GM21390 (cell line): ENCODE measurements at regions not wholly inside any gene's neighbourhood (a gene's known extent, or its start where the extent isn't known, plus 50 kb on each side); places are given as distances from the start of the nearest gene placed in this dataset.
A peak's percentile ranks its signal among the peaks of the same experiment; 100 is the strongest.
"Not testable (repeated sequence)": the region's sequence is repeated elsewhere in the genome, so short reads cannot be mapped to it uniquely, and the experiment has no call there.

ENCODE experiments used
- ATAC-seq: cut with Tn5 transposase; IDR thresholded peaks from one replicate; pipeline ENCODE4 v1.9.1; 2021; ENCODE audit not compliant: unreplicated experiment

DNA sequence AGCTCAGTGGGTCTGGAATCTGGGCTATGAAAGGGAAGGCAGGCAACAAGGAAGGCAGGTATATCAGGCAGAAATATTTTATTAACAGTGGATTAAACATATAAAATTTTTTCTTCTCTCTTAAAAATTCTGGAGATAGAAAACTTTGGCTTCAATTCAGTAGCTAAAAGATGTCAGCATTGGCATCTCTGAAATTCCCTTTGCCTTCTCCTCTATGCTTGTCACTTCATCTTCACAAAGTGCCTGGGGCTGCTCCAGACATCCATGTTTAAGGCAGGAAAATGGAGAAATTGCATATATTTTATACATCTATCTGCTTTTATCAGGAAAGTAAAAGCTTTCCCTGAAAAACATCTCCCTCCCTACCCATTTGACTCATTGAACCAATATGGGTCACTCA, 894.1 kb upstream of the API5 start:
- ATAC-seq: no peak

DNA sequence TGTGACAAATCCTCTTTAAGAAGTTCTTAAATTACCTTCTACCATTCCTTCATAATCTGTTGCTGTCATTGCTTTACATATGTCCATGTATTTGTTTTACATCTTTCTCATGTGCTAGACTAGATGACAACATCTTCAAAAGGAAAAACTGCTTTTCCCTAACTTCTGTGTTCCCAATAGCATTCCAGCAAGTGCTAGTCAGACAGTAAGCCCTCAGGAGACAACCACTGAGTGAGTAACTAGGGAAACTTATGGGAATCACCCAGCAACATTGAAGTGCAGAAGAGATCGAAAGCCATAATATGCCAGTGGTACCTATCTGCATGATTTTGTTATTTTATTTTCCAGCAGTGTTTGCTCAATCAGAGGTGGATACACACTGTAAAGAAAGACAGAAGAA, 889.7 kb upstream of the API5 start:
- no peak for ATAC-seq

DNA sequence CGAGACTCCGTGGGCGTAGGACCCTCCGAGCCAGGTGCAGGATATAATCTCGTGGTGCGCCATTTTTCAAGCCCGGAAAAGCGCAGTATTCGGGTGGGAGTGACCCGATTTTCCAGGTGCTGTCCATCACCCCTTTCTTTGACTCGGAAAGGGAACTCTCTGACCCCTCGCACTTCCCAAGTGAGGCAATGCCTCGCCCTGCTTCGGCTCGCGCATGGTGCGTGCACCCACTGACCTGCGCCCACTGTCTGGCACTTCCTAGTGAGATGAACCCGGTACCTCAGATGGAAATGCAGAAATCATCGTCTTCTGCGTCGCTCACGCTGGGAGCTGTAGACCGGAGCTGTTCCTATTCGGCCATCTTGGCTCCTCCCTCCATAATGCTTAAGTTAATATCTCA, 876.9 kb upstream of the API5 start:
- ATAC-seq: not testable (repeated sequence)

GRCh38 chr11:42444406-42444805, 867.4 kb upstream of the API5 start:
- no peak for ATAC-seq

DNA sequence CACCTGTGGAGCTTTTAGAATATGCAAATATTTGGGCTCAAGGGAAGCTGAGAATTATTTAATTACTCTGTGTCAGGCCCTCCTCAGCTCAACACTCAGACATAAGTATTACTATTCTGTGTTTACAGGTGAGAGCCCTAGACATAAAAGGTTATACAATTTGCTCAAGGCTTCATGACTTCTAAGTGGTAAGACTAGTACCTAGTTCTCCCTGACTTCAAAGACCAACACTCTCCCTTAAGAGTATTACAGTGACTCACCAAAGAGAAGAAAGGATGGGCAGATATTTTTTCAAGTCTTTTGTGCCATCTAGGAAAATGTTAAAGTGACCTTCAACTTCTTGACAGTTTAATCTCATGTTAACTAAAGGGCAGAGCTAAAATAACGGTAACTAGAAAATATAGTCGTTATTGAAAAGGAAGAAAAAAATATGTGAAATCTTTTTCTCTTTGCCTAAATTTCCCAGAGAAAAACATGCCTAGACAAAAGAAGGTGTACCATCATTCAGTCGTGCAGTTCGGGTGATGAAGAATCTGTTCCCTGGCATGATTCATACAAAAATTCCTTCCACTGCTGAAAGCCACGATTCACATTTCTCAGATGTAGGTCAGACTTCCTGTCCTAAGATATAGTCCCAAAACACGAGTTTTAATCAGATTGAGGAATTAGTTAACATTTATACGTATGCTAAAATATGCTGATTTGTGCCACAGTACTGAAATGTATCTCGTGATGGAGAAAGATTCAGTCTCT, 849.1 kb upstream of the API5 start:
- ATAC-seq: no peak

DNA sequence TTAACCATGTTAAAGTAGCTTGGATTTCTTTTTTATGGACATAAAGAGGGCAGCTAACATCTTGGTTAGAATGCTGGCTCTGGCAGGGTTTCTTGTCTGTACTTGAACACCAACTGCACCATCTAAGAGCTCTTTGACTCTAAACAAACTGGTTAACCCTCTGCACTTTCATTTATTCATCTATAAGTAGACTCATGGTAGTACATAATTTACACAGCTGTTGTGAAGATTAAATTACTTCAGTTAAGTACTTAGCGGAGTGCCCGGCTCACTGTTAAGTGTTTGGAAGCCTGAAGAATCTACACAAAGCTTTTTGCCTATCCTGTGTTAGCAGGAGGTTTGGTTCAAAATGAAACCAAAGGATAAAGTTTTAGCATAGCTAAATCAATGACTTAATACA, 846.2 kb upstream of the API5 start:
- ATAC-seq: no peak

DNA sequence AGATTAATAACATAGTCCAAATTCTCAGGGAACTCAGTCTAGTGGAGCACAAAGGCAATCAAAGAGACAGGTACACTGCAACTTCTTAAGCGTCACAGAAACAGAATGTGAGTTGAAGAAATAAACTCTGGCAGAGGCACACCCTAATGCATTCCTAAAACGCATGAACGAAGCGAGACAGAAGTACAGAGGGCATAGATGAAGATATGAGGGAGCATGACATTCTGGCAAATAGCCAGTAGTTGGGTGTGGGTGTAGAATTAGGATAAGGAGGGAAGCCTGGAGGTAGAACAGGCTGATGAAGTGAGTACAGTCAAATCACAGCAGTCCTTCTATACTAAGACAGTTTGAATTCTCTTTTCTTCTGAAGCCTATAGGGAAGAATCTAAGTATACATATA, 838.7 kb upstream of the API5 start:
- no peak for ATAC-seq

DNA sequence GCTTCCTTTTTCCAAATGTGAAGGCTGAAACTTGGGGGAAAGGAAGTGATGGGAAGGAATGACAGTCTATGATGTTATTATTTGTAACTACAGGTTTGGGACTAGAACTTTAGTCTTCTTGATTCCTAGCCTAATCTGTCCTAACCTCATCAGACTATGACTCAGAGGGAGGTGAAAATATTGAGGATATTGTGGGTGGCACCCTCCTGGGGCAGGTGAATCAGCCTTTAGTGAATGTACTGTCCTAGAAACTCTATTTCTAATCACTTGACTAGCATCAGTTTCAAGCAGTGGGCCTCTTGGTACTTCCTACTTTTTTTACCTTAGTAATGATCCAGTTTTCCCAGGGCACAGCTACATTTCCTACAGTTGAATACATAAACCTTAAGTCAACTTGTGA, 829.0 kb upstream of the API5 start:
- ATAC-seq: no peak

- ATAC-seq: no peak
These were observed 821.3 kb upstream of the API5 start for GRCh38 chr11:42490506-42490905.

GRCh38 chr11:42494459-42494858, 817.3 kb upstream of the API5 start:
- ATAC-seq: no peak

- ATAC-seq: no peak
These were observed 812.8 kb upstream of the API5 start for GRCh38 chr11:42498971-42499370.

DNA sequence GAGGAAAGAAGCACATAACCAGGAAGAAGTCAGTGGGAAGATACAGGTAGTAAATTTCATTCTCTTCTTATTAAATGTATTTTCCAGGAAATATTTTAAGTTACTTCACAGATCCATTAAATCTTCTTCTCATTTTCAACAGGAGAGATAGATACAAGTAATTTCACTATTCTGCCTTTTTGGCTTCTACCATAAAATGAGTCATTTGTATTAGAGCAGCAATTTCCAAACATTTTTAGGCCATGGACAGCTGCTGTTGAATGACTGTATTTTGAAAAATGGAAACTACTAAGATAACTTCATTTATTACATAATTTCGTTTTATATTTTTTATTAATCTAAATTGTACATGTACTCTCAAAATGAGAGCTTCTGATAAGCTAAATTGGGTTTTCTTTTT, 809.6 kb upstream of the API5 start:
- ATAC-seq: no peak

- ATAC-seq: no peak
These were observed 789.8 kb upstream of the API5 start for GRCh38 chr11:42521994-42522393.

DNA sequence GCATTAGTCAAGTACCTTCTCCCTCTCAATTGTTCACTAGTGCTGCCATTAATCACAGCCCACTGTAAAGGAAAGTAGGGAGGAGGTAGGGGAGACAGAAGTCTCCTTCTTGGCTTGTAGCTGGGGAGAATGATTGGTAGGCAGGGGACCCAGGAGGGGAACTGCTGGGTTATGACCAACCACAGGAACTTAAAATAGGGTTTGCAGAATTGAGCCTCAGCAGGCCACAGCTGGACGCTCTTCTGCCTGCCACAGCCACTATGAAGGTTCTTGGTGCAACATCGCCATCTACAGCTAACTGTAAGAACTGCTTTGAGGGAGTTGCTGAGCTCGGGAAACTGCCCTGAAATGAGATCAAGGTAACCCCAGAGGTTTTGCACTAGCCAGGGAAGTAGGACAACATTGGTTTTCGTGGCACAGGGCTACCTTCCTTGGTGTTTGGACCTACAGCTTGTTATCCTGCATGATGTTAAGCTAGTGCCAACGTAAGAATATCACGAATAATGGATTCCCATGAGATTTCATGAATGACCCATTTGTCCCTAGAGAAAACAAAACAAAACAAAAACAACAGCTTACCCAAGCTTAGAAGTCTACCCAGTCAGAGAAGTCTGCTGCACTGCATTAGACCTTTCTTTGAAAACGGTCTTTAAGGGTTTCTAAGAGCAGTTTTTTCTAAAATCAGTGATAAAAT, 787.1 kb upstream of the API5 start:
- ATAC-seq: peak; percentile 99

DNA sequence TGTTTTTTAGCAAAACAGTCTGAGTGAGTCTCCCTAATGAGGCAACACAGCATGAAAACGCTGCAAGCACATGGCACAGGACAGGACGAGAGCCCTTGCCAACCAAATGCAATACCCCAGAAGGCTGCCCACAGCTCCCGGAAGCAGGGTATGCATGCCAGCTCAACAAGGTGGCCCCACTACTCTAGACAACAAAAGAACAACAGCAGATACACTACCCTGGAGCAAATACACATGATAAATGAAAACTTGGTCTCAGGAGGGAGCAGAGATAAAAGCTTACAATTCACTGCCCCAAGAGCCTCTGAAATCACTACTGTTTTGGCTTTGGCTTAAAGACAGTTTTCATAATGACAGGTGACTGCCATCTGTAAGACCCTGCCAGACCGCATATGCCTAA, 785.4 kb upstream of the API5 start:
- no peak for ATAC-seq

GRCh38 chr11:42528471-42528870, 783.3 kb upstream of the API5 start:
- ATAC-seq: no peak

GRCh38 chr11:42528911-42529310, 782.9 kb upstream of the API5 start:
- ATAC-seq: no peak

DNA sequence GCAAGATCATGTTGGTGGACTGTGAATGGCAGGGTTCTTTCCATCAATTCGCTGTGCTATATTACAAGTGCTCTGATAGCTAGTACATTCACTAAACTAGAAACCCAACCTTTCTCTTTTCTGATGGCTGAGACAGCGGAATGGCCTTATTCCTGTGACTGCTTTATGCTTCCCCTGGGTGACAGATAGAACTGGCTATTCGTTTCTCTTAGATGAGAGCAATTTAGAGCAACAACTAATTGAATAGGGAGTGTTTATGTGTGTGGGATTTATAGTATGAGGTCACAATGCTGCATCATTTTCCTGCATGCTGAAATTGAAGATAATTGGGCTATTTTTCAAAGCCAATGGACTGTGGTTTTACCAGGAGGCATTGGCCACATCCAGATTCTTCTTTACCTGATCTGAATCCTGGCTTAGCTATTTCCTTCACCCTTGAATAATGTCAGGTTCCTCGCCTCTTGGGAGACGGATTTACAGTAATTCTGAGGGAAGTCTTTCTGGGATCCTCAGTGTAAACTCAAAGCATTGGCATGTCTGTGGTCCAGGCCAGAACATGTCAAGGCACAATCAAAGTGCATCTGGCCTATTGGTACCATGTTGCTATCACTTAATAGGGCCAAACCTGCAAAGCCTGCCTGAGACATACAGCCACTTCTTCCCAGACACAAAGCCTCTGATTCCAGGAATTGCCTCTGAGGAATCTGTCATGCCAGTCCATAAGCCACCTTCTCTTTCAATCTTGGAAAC, 775.0 kb upstream of the API5 start:
- no peak for ATAC-seq

GRCh38 chr11:42542336-42542735, 769.5 kb upstream of the API5 start:
- no peak for ATAC-seq

GRCh38 chr11:42543844-42544419, 767.9 kb upstream of the API5 start:
- no peak for ATAC-seq

- no peak for ATAC-seq
These were observed 767.1 kb upstream of the API5 start for GRCh38 chr11:42544726-42545125.

DNA sequence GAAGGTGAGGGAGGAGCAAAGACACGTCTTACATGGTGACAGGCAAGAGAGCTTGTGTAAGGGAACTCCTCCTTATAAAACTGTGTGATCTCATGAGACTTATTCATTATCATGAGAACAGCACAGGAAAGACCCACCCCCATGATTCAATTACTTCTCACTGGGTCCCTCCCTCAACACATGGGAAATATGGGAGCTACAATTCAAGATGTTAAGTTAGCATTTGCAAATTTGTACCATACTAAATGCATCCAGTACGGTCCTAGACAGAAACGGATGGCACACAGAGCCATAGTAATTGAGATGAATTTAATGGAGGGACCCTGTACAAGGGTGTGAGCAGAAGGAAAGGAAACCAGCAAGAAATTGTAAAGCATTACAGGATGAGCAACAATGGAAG, 765.8 kb upstream of the API5 start:
- no peak for ATAC-seq
